Sigmoid colon (tissue), 6 donors: ENCODE measurements at regions not wholly inside any gene's neighbourhood (a gene's known extent, or its start where the extent isn't known, plus 50 kb on each side); places are given as distances from the start of the nearest gene placed in this dataset.

Source experiments
- DNase-seq: peaks from one replicate; pipeline ENCODE4 v3.0.0-alpha.2; 2019
- H3K27ac ChIP-seq, 4 donors: fragments of 200-600 bp; sonication (generic); one replicate each; pipeline ENCODE4 v1.5.1; 2016 to 2019; ENCODE audit warnings: mild to moderate bottlenecking in 1 of 4
- H3K27me3 ChIP-seq, 3 donors: fragments of 200-600 bp; sonication (generic); one replicate each; pipeline ENCODE4 v1.5.1; 2019; ENCODE audit warnings: mild to moderate bottlenecking in 1 of 3
- H3K36me3 ChIP-seq, 4 donors: fragments of 200-600 bp; sonication (generic); one replicate each; pipeline ENCODE4 v1.5.1; 2016 to 2019
- H3K4me1 ChIP-seq, 4 donors: fragments of 200-600 bp; sonication (generic); one replicate each; pipeline ENCODE4 v1.5.1; 2017 to 2019
- H3K4me3 ChIP-seq, 4 donors: fragments of 200-600 bp; sonication (generic); one replicate each; pipeline ENCODE4 v1.5.1; 2017 to 2019; ENCODE audit warnings: mild to moderate bottlenecking in 2 of 4, moderate library complexity in 1 of 4
- H3K9me3 ChIP-seq, 4 donors: fragments of 200-600 bp in 3 of 4; sonication (generic) in 3 of 4; one replicate each; pipeline versions ENCODE4 v1.5.1 to v1.6.1; 2013 to 2019
- EP300 ChIP-seq, 4 donors: sonication (generic); formaldehyde crosslinking; IDR thresholded peaks; one replicate each; pipeline ENCODE4 v1.6.1; 2017; ENCODE audit warnings: antibody characterized with exemption in 4 of 4
- POLR2A ChIP-seq, 2 donors: fragments of 450-650 bp; IDR thresholded peaks; one replicate each; pipeline ENCODE4 v1.6.1; 2016; ENCODE audit warnings: antibody characterized with exemption in 2 of 2, mild to moderate bottlenecking in 2 of 2, moderate library complexity in 2 of 2
- POLR2AphosphoS5 ChIP-seq, 4 donors: sonication (generic); formaldehyde crosslinking; IDR thresholded peaks; one replicate each; pipeline ENCODE4 v1.6.1; 2017; ENCODE audit warnings: antibody characterized with exemption in 4 of 4
- WGBS, 2 donors: extraction: QIAGEN DNeasy Blood & Tissue Kit; methylation state at CpG; one replicate each; pipeline ENCODE4 v1.1.7; 2013; 5-methylcytosine and 5-hydroxymethylcytosine counted together
- intact Hi-C: fragments of 100-400 bp; cut with DNase I; formaldehyde crosslinking; loops from one replicate; pipeline ENCODE4 v1.15.1; 2023
- TF ChIP-seq, protein P1 (sequence below), 4 experiments: fragments of 450-650 bp in 3 of 4; fragments of 200-600 bp in 1 of 4; IDR thresholded peaks; one replicate each; pipeline ENCODE4 v1.5.1; 2016 to 2019; ENCODE audit warnings: antibody characterized with exemption in 4 of 4, mild to moderate bottlenecking in 3 of 4, moderate library complexity in 2 of 4
- donor health status: healthy with polysubstance abuse.
- donor health status: healthy.

DNA sequence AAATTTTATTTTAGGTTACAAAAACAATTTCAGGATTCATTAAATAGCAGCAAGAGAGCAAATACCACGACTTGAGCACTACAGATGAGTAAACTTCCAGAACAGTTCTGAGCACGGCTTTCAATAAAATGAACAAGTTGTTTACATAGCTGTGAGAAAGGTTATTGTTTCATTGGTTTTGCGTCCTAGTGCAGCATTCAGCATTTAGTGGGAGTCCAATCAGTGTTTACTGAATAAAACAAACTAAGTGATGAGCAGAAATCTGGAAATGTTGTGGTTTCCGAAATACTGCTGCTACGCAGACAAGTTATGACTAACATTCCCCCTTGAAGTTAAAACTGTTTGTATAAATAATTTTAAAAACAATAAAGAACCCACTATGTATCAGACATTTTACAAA lies 251.5 kb upstream of the STARD13 start:
- WGBS, 2 donors: 19 to 62% methylated on average over 5 of the region's 5 CpGs
- Histone ChIP-seq H3K9me3 (no peaks in the 10 kb centered on the region), H3K36me3 (no peaks in the 10 kb centered on the region), H3K4me3 (peak overlapping the region in 3 of 4 donors; percentile 5 to 8 (median 8)), H3K27me3 (no peaks in the 10 kb centered on the region), H3K27ac (peak overlapping the region; percentile 18 to 96 (median 93)), H3K4me1 (peaks cover 0 to 72% (median 55%) of the 10 kb centered on the region in 4 donors)
- intact Hi-C loops: loop anchor here (5.0 to 10.0 kb wide), 2 partner anchors 85 to 522 kb away; partner anchors contain the start of gene KL
- DNase-seq: no peak
- TF ChIP-seq EP300 (IDR thresholded peaks at IDR 0.05): no peak
- TF ChIP-seq POLR2AphosphoS5 (IDR thresholded peaks at IDR 0.05): no peak
- no peak for TF ChIP-seq POLR2A (IDR thresholded peaks at IDR 0.05)

DNA sequence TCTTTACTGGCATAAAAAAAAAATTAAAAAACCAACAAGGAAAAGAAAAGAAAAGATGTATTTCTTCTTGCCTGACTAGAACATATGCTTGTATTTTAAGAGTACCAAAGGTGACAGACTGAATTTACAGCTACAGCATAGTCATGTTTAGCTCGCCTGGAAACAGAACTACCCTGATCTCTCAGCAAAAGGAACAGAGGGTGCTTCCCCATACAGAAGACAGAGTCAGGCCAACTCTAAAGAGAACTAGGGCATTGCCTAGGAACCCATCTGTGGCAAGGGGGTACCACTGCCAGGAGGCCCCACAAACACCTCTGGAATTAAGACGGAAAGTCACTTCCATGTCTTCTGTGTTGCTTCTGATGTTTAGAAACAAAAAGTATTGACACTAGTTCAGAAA lies 252.1 kb upstream of the STARD13 start:
- Histone ChIP-seq H3K4me1 (peaks cover 0 to 72% (median 55%) of the 10 kb centered on the region in 4 donors), H3K27ac (peak overlapping the region; percentile 19 to 96 (median 93)), H3K27me3 (no peaks in the 10 kb centered on the region), H3K9me3 (no peaks in the 10 kb centered on the region), H3K4me3 (no peak overlapping the region), H3K36me3 (no peaks in the 10 kb centered on the region)
- TF ChIP-seq POLR2A (IDR thresholded peaks at IDR 0.05) (no peak), EP300 (IDR thresholded peaks at IDR 0.05) (peak in 1 of 4 donors; percentile 7), POLR2AphosphoS5 (IDR thresholded peaks at IDR 0.05) (peak; percentile 20 to 61 (median 60))
- no peak for DNase-seq
- intact Hi-C loops: loop anchor here (5.0 to 10.0 kb wide), 2 partner anchors 85 to 523 kb away; partner anchors contain the start of gene KL
- 73 to 75% methylated on average over 2 of the region's 2 CpGs for WGBS, 2 donors

DNA sequence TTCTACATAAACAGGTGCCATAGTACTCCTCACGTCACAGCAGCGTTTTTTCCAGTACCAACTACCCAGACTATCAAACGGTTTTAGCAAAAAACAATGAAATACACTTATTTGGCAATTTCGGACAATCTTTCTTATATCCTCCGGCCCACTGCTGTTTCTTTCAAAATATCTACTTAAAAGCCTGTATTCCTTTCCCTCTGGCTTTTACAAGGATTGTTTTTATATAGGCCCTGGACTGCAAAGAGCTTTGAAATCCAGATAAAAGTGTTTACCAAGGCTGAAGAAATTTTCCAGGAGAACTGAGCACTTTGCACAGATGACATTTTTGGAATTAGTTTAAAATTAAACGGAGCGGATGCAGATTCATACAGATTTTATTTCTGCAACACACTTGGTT lies 255.9 kb upstream of the STARD13 start:
- no peaks in the 10 kb centered on the region for H3K27me3 ChIP-seq
- TF ChIP-seq POLR2AphosphoS5 (IDR thresholded peaks at IDR 0.05) (no peak), EP300 (IDR thresholded peaks at IDR 0.05) (no peak), POLR2A (IDR thresholded peaks at IDR 0.05) (no peak)
- TF ChIP-seq, protein P1, sequence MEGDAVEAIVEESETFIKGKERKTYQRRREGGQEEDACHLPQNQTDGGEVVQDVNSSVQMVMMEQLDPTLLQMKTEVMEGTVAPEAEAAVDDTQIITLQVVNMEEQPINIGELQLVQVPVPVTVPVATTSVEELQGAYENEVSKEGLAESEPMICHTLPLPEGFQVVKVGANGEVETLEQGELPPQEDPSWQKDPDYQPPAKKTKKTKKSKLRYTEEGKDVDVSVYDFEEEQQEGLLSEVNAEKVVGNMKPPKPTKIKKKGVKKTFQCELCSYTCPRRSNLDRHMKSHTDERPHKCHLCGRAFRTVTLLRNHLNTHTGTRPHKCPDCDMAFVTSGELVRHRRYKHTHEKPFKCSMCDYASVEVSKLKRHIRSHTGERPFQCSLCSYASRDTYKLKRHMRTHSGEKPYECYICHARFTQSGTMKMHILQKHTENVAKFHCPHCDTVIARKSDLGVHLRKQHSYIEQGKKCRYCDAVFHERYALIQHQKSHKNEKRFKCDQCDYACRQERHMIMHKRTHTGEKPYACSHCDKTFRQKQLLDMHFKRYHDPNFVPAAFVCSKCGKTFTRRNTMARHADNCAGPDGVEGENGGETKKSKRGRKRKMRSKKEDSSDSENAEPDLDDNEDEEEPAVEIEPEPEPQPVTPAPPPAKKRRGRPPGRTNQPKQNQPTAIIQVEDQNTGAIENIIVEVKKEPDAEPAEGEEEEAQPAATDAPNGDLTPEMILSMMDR (IDR thresholded peaks at IDR 0.05): no peak
- peaks cover 0 to 62% (median 60%) of the 10 kb centered on the region in 4 donors for H3K4me1 ChIP-seq
- H3K27ac ChIP-seq: peak overlapping the region; percentile 91 to 96 (median 95)
- intact Hi-C loops: loop anchor here (5.0 kb wide), 3 partner anchors 149 to 434 kb away; no protein-coding TSS in a partner anchor
- H3K36me3 ChIP-seq: no peaks in the 10 kb centered on the region
- no peak for DNase-seq
- no peaks in the 10 kb centered on the region for H3K9me3 ChIP-seq
- WGBS, 2 donors: 73 to 82% methylated on average over 7 of the region's 7 CpGs
- H3K4me3 ChIP-seq: peak overlapping the region; percentile 32 to 54 (median 46)

DNA sequence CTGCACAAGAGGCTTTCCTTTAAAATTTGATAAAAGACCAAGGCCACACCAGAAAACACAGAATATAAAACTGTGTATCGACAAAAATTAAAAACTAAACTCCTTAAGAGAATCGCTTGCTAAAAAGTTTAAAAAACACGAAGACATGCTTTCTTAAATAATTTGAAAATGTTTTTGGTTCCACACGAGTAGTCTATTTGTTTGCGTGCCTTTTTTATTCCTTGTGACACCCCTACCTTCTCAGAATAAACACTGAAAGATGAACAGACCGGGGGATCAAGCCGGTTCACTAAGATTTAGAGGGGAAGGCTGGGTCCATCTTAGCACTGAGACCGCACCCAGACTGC lies 256.4 kb upstream of the STARD13 start:
- whole genome bisulfite sequencing, 2 donors: 9% methylated on average over 8 of the region's 8 CpGs
- TF ChIP-seq, protein P1 (IDR thresholded peaks at IDR 0.05): no peak
- TF ChIP-seq POLR2AphosphoS5 (IDR thresholded peaks at IDR 0.05): no peak
- no peak for TF ChIP-seq POLR2A (IDR thresholded peaks at IDR 0.05)
- TF ChIP-seq EP300 (IDR thresholded peaks at IDR 0.05): no peak
- no peaks in the 10 kb centered on the region for H3K9me3 ChIP-seq
- H3K27me3 ChIP-seq: no peaks in the 10 kb centered on the region
- H3K4me1 ChIP-seq: peaks cover 0 to 57% (median 55%) of the 10 kb centered on the region in 4 donors
- DNase-seq: no peak
- H3K27ac ChIP-seq: peak overlapping the region; percentile 91 to 96 (median 95)
- H3K4me3 ChIP-seq: peak overlapping the region; percentile 32 to 54 (median 46)
- intact Hi-C loops: loop anchor here (1.0 to 5.0 kb wide), 8 partner anchors 150 to 956 kb away; partner anchors contain the start of genes PDS5B and STARD13
- no peaks in the 10 kb centered on the region for H3K36me3 ChIP-seq

DNA sequence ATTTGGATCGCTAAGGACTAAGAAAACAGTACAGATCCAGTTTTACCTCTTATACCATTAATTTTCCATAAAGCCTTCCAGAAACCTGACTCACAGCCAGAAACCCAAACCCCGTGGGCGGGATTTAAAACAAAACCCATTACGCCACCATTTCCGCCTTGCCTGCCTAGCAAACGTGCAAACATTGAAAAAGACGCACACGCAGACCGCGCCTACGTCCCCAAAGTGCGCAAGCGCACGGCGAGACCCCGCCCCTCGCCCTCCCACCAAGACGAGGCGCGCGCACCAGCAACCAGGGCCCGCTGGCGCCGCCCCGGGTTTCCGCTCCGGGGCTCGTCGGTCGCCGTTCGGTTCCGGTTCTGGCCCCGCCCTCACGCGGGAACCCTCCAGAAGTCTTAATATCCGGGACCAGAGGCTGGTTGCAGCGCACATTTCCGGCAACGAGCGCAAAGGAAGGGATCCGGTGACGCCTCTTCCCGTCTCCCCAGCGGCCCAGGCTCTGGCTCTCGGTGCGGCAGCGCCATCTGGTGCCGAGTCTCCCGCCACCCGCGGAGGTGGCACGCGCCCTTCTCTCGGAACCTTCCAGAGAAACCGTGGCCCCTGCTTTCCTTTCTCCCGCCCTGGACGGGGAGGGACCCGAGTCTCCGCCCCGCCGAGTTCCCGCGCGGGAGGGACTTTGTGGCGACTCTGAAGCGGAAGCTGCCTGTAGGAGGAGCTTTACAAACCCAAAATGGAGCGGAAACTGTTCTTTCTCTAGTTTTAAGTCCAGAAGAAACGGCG lies 256.9 kb upstream of the STARD13 start:
- peak; percentile 72 to 90 (median 87) for TF ChIP-seq POLR2AphosphoS5 (IDR thresholded peaks at IDR 0.05)
- peak; percentile 54 to 61 for TF ChIP-seq POLR2A (IDR thresholded peaks at IDR 0.05)
- TF ChIP-seq, protein P1 (IDR thresholded peaks at IDR 0.05): peak in 3 of 4 experiments; percentile 82 to 89 (median 84)
- peak; percentile 64 to 90 (median 88) for TF ChIP-seq EP300 (IDR thresholded peaks at IDR 0.05)
- intact Hi-C loops: loop anchor here (1.0 to 5.0 kb wide), 8 partner anchors 150 to 956 kb away; partner anchors contain the start of genes PDS5B and STARD13
- Histone ChIP-seq H3K4me1 (peaks cover 0 to 51% (median 49%) of the 10 kb centered on the region in 4 donors), H3K27me3 (no peaks in the 10 kb centered on the region), H3K27ac (peak overlapping the region; percentile 91 to 96 (median 95)), H3K9me3 (no peaks in the 10 kb centered on the region), H3K36me3 (no peaks in the 10 kb centered on the region), H3K4me3 (peak overlapping the region; percentile 34 to 54 (median 46))
- DNase-seq: peak; percentile 99
- 0% methylated on average over 70 of the region's 70 CpGs for WGBS, 2 donors
